SK-N-SH treated with all-trans-retinoic acid at 6 μM for 48 hours (cell line): ENCODE measurements at regions not wholly inside any gene's neighbourhood (a gene's known extent, or its start where the extent isn't known, plus 50 kb on each side); places are given as distances from the start of the nearest gene placed in this dataset.

ENCODE experiments used
- ATAC-seq: fragments of 200-7000 bp; cut with Tn5 transposase; 3 replicates; pipeline ENCODE4 v1.9.1; 2020; ENCODE audit warnings: mild to moderate bottlenecking, moderate library complexity
- ARNTL ChIP-seq: fragments of 450-650 bp; formaldehyde crosslinking; IDR thresholded peaks from 2 replicates; pipeline ENCODE4 v1.5.0; 2020; ENCODE audit warnings: low read depth, mild to moderate bottlenecking, moderate library complexity, borderline replicate concordance
- CREB5 ChIP-seq: fragments of 250-450 bp; sonication (Bioruptor Pico); IDR thresholded peaks from 2 replicates; pipeline ENCODE4 v1.5.1; 2020; ENCODE audit warnings: low read depth, mild to moderate bottlenecking, moderate library complexity
- CSRNP3 ChIP-seq: fragments of 250-450 bp; sonication (Bioruptor Pico); IDR thresholded peaks from 2 replicates; pipeline ENCODE4 v1.5.1; 2021; ENCODE audit warnings: mild to moderate bottlenecking, moderate library complexity
- ESRRG ChIP-seq: fragments of 250-450 bp; sonication (Bioruptor Pico); IDR thresholded peaks from 2 replicates; pipeline ENCODE4 v1.6.1; 2021; ENCODE audit warnings: mild to moderate bottlenecking
- GLIS3 ChIP-seq: fragments of 250-450 bp; sonication (Bioruptor Pico); IDR thresholded peaks from 2 replicates; pipeline ENCODE4 v1.5.0; 2020; ENCODE audit warnings: mild to moderate bottlenecking, moderate library complexity
- ISL1 ChIP-seq: fragments of 250-450 bp; sonication (Bioruptor Pico); IDR thresholded peaks from 2 replicates; pipeline ENCODE4 v2.1.2; 2022; ENCODE audit warnings: mild to moderate bottlenecking, moderate library complexity
- OSR1 ChIP-seq: fragments of 250-450 bp; sonication (Bioruptor Pico); IDR thresholded peaks from 2 replicates; pipeline ENCODE4 v1.8.0; 2022; ENCODE audit warnings: moderate library complexity, mild to moderate bottlenecking, inconsistent platforms
- PATZ1 ChIP-seq: fragments of 250-450 bp; sonication (Bioruptor Pico); IDR thresholded peaks from 2 replicates; pipeline ENCODE4 v1.8.0; 2020; ENCODE audit warnings: mild to moderate bottlenecking, moderate library complexity, borderline replicate concordance
- POU6F1 ChIP-seq: fragments of 250-450 bp; sonication (Bioruptor Pico); IDR thresholded peaks from 2 replicates; pipeline ENCODE4 v1.8.0; 2021; ENCODE audit warnings: low read depth, mild to moderate bottlenecking, moderate library complexity, borderline replicate concordance
- PPARA ChIP-seq: fragments of 250-450 bp; sonication (Bioruptor Pico); IDR thresholded peaks from 2 replicates; pipeline ENCODE4 v1.5.0; 2020; ENCODE audit warnings: mild to moderate bottlenecking, borderline replicate concordance
- RARB ChIP-seq: fragments of 250-450 bp; sonication (Bioruptor Pico); IDR thresholded peaks from 2 replicates; pipeline ENCODE4 v1.8.0; 2021; ENCODE audit warnings: mild to moderate bottlenecking, moderate library complexity
- SNAI2 ChIP-seq: fragments of 250-450 bp; sonication (Bioruptor Pico); IDR thresholded peaks from 2 replicates; pipeline ENCODE4 v1.5.0; 2020; ENCODE audit warnings: mild to moderate bottlenecking, moderate library complexity
- TCF4 ChIP-seq: fragments of 250-450 bp; sonication (Bioruptor Pico); IDR thresholded peaks from 2 replicates; pipeline ENCODE4 v1.8.0; 2021; ENCODE audit warnings: mild to moderate bottlenecking, moderate library complexity, borderline replicate concordance
- TSHZ2 ChIP-seq: fragments of 250-450 bp; sonication (Bioruptor Pico); IDR thresholded peaks from 2 replicates; pipeline ENCODE4 v1.5.0; 2020; ENCODE audit warnings: mild to moderate bottlenecking, moderate library complexity
- ZC3H10 ChIP-seq: fragments of 250-450 bp; sonication (Bioruptor Pico); IDR thresholded peaks from 2 replicates; pipeline ENCODE4 v1.5.1; 2021; ENCODE audit warnings: mild to moderate bottlenecking, moderate library complexity
- ZFP3 ChIP-seq: fragments of 250-450 bp; sonication (Bioruptor Pico); IDR thresholded peaks from 2 replicates; pipeline ENCODE4 v1.5.0; 2020; ENCODE audit warnings: mild to moderate bottlenecking, moderate library complexity
- ZFP30 ChIP-seq: fragments of 450-650 bp; formaldehyde crosslinking; IDR thresholded peaks from 2 replicates; pipeline ENCODE4 v1.5.0; 2022; ENCODE audit warnings: mild to moderate bottlenecking, moderate library complexity
- ZNF565 ChIP-seq: fragments of 450-650 bp; formaldehyde crosslinking; conservative IDR thresholded peaks from 2 replicates; pipeline ENCODE4 v1.5.0; 2020; ENCODE audit warnings: low read depth, mild to moderate bottlenecking, moderate library complexity
- ZNF70 ChIP-seq: fragments of 450-650 bp; formaldehyde crosslinking; IDR thresholded peaks from 2 replicates; pipeline ENCODE4 v1.5.0; 2020; ENCODE audit warnings: mild to moderate bottlenecking, moderate library complexity
- ZNF8 ChIP-seq: fragments of 450-650 bp; formaldehyde crosslinking; IDR thresholded peaks from 2 replicates; pipeline ENCODE4 v1.5.0; 2020; ENCODE audit warnings: mild to moderate bottlenecking, moderate library complexity

GRCh38 chr5:2442496-2443354 lies 308.8 kb downstream of the IRX2 start:
- TF ChIP-seq CSRNP3 (CRISPR knock-in tag) (no peak), POU6F1 (no peak), GLIS3 (CRISPR knock-in tag) (no peak), RARB (CRISPR knock-in tag) (no peak), TCF4 (no peak), PATZ1 (CRISPR knock-in tag) (no peak), CREB5 (no peak), ESRRG (CRISPR knock-in tag) (no peak), ZNF70 (CRISPR knock-in tag) (no peak)
- ATAC-seq: no peak

GRCh38 chr5:2441495-2442180 lies 309.8 kb downstream of the IRX2 start:
- ATAC-seq: no peak
- TF ChIP-seq POU6F1: no peak
- no peak for TF ChIP-seq ZFP30
- no peak for TF ChIP-seq ZFP3
- TF ChIP-seq SNAI2: no peak
- no peak for TF ChIP-seq TSHZ2 (CRISPR knock-in tag)
- TF ChIP-seq ZNF565: no peak
- no peak for TF ChIP-seq ARNTL (CRISPR knock-in tag)
- no peak for TF ChIP-seq ISL1 (CRISPR knock-in tag)
- no peak for TF ChIP-seq RARB (CRISPR knock-in tag)
- no peak for TF ChIP-seq ZNF8 (CRISPR knock-in tag)
- no peak for TF ChIP-seq PPARA (CRISPR knock-in tag)
- no peak for TF ChIP-seq PATZ1 (CRISPR knock-in tag)
- TF ChIP-seq ZNF70 (CRISPR knock-in tag): no peak
- no peak for TF ChIP-seq OSR1 (CRISPR knock-in tag)
- TF ChIP-seq ZC3H10 (CRISPR knock-in tag): no peak
- TF ChIP-seq GLIS3 (CRISPR knock-in tag): no peak
